ENCODE measurements at regions not wholly inside any gene's neighbourhood (a gene's known extent, or its start where the extent isn't known, plus 50 kb on each side); places are given as distances from the start of the nearest gene placed in this dataset.
"Not testable (repeated sequence)": the region's sequence is repeated elsewhere in the genome, so short reads cannot be mapped to it uniquely, and the experiment has no call there.

DNA sequence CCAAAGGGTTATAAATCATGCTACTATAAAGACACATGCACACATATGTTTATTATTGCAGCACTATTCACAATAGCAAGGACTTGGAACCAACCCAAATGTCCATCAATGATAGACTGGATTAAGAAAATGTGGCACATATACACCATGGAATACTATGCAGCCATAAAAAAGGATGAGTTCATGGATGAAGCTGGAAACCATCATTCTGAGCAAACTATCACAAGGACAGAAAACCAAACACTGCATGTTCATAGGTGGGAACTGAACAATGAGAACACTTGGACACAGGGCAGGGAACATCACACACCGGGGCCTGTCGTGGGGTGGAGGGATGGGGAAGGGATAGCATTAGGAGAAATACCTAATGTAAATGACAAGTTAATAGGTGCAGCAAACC is 322.1 kb downstream of the RPLP1 start:
- not testable (repeated sequence) for DNase-seq

DNA sequence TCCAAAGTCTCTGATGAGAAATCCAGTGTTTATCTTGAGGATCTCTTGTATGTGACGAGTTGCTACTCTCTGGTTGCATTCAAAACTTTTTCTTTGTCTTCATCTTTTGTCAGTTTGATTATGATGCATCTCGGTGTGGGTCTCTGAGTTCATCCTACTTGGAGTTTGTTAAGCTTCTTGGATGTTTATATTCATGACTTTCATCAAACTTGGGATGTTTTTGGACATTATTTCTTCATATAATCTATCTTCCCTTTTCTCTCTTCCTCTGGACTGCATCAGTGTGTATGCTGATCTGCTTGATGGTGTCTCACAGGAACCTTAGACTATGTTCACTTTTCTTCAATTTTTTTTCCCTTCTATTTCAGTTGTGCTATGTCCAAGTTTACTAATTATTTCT is 320.4 kb downstream of the TLE3 start:
- DNase-seq: no peak

DNA sequence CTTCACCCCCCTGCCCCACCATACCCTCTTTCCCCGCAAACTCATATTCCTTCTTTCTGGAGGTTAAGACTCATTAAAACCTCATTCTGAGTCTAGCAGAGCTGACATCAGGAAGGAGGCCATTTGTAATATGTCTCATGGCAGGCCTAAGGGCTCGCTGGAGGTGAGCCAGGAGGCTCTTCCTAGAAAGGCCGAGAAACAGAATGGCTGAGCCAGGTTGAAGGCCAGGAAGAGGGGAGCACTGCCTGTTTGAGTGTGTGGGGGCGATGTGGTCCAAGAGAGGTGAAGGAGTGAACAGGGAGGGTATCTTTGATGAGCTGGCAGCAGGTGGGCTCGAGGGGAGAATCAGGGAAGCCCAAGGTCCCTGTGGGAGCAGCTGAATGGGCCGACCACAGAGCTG is 317.3 kb downstream of the TLE3 start:
- no peak for DNase-seq

DNA sequence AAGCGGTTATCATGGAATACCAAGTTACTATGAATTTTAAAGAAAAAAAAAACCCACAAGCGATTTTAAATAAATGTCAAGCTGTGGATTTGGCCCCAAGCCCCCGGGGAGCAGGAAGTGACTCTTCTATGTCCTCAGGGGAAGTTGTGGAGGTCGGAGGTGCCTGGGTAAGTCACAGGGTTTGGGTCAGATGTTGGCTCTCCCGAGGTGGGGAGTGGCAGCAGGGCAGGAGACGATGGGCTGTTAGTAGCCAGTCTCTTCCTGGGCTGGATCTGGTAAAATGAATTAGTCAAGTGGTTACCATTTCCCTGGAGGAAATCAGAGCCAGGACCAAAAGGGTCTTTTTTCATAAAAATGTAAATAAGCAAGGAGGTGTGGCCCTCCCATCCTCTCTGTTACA is 316.7 kb downstream of the TLE3 start:
- DNase-seq: no peak

DNA sequence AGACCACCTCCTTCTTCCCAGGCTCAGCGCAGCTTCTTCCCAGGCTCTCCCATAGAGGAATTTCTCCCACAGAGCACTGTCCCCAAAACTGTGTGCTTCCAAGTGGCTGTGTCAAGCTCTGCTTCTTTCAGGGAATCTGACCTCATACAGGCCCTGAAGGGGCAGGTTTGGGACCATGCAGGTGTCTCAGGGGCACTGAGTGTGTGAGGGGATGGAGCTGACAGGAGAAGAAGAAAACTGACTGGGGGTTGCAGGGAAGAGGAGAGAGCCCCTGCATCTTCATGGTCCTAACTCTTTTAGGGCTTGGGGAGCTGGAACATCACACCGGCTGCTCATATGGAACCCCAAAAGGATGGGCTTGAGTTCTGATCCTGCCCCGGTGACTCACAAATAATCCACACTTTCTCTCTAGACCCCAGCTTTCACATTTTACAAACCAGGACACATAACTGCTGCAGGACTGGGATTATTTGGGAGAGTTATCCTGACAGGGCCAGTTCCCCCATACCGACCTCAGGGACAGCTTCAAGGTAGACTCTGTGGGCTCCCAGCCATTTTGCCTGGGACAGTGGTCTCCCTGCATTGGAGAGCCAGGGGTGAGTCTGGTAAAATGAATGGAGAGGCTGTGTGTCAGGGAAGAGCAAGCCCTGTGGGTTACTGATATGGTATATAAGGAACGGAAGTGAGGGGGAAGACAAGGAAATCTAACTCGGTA is 316.1 kb downstream of the TLE3 start:
- DNase-seq: no peak

DNA sequence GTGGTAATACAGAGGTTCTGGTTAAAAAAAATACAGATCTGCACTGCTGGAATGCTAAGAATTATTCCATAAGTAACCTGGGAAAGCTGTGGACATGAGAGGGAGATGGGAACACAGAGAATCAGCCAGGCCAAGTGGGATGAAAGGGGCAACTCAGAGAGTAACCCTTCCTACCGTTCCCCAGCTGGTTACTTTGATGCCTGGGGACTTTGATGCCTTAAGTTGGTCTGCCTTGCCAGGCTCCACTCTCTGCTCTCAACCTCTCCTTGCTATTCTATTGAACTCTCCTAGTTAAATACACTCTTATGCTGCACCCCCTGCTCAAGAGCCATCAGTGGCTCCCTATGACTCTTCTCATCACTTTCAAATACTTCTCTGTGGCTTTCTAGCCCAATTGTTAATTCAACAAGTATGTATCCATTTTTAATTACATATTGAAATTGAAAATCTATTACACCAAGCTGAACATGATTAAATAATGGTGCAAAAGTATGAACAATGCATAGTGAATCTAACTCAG is 315.5 kb downstream of the TLE3 start:
- no peak for DNase-seq

DNA sequence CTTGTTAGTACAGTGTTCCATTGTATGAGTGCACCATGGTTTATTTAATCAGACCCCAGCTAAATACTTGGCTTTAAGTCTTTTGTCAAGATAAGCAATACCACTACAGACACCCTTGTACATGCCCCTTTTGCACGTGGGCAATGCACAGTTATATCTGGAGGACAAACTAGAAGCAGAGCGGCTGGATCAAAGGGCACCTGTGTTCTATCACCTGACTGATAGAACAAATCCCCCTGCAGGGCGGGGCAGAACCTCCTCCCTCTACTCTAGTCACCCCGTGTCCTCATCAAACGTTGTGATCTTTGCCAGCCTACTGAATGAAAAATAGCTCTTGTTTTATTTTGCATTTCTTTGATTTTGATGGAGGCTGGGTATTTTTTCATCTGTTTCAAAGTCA is 314.9 kb downstream of the TLE3 start:
- peak in 5 of 6 experiments; percentile 14 to 37 (median 19) for DNase-seq

DNA sequence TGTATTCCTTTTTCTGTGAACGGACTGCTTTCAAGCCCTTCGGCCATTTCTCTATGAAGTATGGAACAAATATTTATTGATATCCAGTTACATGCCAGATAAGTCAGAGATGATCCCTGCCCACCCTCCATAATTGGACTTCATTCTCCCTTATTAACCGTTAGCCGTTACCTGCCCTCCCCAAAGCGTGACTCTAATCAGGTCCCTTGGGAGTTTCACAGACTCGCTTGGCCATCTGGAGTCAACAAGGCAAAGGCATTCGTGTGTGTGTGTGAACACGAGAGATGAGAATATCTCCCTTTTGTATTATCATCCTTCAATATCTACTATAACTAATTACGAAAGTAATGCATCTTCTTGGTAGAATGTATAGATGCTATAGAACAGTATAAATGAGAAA is 314.5 kb downstream of the TLE3 start:
- no peak for DNase-seq

DNA sequence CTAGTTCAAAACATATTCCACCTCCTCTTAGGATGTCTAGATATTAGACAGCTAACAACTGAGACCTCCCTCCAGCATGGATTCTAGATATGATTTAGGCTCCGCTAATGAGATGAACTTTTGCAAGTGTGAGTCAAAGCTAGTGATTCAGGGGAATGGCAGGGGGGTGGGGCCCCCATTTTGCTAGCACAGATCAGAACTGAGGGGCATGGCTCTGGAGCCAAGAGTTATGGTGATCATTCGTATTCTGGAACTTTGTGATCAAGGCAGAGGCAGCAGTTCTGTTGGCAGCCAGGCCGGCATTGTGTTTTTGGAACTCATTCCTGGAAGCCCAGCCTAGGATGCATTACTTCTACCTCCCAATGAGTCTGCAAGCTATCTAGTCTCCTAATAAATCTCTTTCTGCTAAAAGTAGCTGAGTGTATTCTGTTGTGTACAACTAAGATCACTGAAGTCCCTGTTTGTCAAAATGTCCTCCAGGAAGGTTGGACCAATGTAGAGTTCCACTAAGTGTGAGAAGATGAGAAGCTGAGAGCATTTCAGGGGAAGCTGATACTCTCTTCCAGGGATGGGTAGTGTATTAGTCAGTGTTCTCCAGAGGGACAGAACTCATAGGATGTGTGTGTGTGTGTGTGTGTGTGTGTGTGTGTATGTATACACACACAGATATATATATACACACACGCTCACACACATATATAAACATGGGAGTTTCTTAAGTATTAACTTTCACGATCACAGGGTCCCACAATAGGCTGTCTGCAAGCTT is 312.7 kb downstream of the TLE3 start:
- DNase-seq: no peak

DNA sequence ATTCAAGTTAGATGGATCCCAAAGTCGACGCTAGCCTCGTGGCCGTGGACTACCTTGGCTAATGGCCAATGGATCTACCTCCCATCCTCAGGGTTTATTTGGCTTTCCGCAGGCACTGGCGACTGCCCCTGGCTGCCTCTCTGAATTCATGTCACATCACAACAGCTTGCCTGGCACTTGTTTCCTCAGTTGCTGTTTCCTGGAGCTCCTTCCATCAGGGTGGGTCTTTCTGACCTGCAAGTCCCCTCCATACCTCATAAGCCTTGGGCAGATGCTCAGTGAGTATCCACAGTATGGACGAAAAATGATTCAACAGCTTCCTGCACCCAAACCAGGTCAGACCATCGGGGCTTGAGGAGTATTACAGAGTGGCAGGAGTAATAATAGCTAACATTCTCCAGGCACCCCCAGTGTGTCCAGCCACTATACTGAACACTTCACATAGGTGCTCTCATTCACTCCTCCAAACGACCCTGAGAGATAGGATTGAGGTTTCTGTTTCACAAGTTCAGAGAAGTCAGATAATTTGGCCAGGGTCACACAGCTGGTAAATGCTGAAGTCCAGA is 311.5 kb downstream of the TLE3 start:
- DNase-seq: no peak

DNA sequence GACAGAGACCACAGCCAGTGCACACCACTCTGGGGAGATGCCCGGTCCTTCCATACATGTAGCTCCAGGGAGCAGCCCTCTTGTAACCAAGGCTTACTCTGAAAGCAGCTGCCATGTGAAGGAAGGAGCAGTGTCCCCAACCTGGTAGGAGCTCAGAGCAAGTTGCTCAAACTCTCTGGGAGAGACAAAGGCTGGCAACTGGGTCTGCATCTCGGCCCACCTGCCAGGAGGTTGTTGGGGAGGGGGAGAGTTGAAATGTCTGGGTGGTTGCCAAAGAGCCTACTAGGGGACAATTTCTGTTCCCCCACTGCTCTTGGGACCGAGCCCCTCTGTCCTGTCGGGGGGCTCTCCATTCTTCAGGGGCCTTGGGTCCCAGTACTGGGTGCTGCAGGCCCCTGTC is 309.9 kb downstream of the TLE3 start:
- DNase-seq: no peak

DNA sequence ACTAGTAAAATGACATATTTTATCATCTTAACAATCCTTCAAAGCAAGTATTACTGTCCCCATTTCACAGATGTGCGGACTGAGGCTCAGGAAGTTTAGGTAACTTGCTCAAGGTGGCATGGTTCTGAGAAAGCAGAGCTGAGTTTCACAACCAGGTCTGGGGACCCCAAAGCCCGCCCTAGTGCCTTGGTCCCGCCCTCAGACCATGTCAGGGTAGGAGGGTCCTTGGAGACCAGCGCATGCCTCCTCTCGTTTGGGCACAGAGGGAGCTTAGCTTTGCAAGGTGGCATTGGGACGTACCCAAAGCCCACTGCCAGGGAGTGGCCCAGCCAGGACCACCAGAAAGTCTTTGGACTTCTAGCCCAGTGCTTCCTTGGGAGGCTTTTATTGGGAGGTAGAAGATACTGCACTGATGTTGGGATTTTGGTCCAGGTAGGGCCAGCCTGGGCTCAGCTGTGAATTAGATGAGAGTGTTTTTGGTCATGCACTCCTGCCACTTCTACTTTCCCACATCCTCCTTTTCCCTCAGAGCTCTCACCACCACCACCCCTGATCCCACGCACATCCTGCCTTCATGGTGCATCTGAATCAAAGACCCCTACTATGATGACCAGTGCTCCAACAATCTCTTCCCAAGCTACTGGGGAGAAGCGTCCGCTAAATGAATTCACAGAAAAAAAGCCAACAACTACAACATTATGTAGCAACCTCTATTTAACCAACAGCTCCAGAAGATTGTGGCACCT is 307.9 kb downstream of the TLE3 start:
- DNase-seq: no peak

DNA sequence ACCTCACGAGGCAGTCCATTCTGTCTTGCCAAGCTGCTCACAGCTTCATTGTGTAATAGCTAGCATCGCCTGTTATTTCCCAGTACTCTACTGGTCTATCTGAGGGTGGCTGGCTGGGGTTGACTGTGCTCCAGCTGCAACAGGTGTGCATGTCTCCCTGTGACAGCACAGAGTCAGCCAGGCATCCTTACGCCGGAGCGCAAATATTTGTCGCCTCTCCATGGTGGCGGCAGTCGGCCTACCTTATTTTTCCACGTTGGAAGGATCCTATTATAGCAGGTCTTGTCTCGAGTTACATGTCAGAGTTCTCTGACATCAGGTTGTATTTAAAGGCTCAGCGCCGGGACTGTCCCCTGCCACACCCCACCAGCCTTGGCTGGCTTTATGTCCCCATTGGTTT is 307.1 kb downstream of the TLE3 start:
- DNase-seq: no peak

DNA sequence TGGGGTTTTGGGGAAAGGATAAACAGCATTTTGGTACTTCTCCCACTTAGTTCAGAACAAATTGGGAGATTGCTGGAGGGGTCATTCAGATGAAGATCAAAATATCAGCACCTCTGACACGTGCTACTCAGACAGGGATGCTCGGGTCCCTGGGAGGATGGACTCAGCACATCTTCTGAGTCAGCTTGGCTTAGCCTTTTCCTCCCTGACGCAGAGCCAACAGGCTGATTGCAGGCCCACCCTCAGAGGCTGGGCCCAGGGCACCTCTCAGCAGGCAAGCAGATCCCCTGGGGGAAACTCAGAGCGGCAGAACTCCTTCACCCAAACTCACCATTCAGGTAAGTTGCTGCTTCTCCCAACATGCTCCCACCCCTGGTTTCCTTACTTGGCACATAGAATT is 304.9 kb downstream of the TLE3 start:
- no peak for DNase-seq

DNA sequence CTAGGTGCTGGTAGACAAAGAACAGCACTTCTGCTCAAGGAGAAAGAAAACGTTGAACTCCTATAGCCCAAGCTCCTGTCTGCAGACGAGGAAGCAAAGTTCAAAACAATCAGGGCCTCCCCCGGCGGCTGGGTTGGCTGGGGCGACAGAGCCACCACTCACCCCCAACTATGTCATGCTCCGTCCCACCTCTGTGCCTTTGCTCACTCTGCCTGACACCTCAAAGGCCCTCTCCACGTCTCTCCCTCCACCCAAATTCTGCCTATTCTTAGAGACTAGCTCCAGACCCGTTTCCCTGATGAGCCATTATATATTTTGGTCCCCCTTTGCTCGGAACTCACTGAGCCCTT is 304.3 kb downstream of the TLE3 start:
- DNase-seq: no peak

DNA sequence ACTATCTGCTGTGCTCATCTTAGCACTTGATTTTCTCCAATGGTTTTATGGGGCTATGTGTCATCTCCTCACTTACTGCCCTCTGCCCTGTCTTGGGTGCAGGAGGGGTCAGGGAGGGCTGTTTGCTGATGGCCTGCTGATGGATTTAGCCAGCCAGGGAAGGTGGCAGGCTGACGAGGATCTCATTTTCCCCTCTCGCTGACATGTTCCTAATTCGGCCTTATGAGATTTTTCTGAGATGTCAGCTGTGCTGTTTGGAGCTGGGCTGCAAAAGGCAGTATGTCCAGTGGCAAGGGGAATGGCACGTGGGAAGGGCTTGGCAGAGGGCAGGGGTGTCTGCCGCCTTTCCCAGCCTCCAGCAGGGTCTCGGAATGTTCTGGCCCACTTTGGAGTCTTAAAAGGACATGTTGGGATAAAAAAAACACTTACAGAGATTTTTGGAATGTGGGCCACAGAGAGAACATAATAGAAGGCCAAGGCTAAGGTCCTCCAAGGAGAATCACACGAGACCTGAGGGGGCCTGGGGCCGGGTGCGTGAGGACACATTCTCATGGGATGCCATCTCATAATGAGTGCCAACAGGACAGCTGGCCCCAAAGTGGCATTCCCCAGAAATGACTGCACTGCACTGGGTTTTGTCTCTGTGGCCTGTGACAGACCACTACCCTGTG is 303.8 kb downstream of the TLE3 start:
- DNase-seq: no peak

DNA sequence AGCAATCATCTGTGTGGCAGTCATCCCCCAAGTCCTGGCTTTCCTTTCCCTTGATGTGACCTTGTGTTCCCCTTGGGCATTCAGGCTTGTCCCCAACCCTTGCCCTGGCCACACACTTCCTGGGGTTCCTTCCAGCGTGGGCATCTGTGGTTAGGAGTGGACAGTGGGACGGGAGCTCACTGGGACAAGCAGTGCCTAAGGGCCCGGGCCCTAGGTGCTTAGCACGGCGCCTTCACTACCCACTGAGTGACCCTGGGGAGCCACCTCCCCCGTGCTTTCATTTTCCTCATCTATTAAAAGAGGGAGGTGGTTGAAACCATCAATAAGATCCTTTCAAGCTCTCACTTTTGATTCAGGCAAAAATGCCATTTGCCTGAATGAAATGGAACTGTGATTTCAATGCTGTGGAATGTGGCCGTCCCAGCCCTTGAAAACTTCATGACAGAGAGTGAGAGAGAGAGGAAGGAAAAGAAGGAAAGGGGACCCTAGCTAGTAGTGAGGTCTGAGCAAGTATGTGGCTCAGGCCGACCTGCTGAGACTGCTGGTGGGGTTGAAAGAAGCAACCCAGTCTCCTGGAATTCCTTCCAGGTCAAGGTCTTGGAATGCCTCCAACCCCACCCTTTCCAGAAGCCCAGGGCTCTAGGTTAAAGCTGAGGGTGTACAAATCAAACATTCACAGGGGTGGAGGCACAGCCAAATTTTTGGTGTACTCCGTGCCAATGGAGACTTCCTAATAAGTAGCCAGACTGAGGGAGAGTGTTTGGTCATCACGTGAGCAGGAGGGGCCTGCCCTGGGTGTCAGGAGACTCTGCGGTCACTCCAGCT is 302.9 kb downstream of the TLE3 start:
- no peak for DNase-seq

DNA sequence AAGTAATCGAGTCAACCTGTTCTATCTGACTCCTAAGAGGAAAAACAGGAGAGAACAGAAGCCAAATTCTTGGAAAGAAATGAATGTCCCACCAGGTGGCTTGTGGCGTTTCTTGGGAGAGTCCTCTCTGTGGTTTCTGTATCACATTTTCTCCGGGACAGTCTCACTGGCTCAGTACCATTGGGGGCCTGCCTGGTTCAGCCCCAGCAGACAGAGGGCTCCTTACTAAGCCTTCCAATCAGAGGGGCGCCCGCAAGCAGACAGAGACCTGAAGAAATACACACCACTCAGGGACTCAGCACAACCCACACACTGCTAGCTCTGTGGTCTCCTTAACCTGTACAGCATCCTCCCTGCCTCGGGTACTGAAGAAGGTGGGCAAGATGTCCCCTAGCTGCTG is 302.1 kb downstream of the TLE3 start:
- DNase-seq: no peak

DNA sequence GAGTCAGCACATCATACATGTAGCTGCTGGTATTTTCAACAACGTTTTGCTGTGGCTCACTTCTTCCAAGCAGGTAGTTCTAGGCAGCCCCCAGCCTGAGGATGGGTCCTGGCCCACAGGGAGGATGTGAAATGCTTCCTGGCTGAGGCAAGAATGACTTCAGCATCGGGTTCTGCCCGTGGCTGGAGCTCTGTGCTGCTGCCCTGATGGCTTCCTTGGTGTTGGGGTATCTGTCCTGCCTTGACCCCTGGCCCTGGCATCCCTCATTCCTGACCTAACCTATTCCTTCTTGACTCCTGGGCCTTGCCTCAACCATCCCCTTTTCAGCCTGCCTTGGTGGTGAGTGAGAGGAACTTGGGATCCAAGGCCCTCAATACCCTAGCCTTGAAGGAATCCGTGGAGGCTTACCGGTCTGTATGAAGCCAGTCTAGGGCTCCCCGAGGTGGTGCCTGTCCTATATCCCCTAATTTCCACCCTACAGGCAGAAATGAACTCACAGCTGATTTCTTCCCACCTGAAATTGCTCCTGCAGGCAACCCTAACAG is 300.6 kb downstream of the TLE3 start:
- DNase-seq: no peak

DNA sequence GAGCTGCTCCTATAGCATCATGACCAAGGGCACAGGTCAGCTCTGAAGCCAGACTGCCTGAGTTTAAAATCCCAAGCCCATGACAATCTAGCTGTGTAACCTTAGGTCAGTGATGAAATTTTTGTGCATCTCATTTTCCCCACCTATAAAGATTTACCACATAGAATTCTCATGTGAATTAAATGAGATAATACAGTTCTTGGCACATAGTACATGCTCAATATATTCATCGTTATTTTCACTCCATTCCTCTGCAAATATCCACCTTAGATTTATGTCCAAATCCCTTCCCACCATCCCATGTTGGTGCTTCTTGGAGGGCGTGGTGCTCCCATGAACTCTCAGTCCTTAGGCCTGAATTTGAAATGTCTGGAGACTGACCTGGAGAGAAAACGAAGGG is 300.1 kb downstream of the TLE3 start:
- DNase-seq: no peak

DNA sequence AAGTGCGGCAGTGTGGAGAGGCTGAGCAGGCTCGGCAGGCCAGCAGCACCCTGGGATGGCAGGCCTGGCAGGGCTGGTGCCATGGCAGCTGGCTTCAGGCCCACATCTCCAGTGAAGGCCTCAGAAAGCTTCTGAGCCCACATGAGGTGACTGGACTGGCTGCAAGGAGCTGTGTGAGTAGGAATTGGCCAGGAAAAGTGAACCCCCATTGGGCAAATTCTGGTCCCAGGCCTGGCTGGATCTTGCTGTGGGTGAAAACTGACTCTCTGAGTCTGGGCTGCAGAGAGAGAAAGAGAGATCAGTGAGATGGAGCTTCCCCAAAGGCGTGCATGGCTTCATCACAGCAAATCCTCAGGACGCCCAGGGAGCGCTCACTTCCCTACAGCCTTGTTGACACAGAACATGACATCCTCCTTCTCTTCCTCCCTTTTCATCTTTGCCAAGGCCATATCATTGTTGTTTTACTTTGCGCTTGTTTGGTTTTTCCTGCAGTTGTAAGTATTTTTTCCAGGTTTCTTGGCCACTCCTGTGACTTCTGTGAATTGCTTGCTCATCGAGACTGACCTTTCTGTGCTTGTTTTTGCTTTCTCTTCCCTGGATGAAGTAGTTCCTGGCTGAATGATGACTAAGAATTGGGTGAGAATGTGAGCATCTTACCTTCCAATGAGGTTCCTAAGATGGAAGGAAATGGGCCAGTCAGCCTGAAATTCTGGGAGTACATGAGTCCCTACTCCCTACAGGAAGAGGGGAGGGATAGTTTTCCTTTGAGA is 299.1 kb downstream of the TLE3 start:
- no peak for DNase-seq

All from stimulated activated naive CD4-positive, alpha-beta T cell (primary cell).